ENCODE measurements at regions not wholly inside any gene's neighbourhood (a gene's known extent, or its start where the extent isn't known, plus 50 kb on each side); places are given as distances from the start of the nearest gene placed in this dataset.

GRCh38 chr7:49443515-49443914 is 329.9 kb upstream of the VWC2 start:
- WGBS = 75% methylated on average over 2 of the region's 2 CpGs
- H3K9ac ChIP-seq (ENCODE audit: low read depth in 1 of 2, low read length in 2 of 2) = no peak overlapping the region
- DNase-seq (ENCODE audit: low spot score) = no peak
- no peak overlapping the region for H3K27ac ChIP-seq (ENCODE audit: low read depth in 1 of 2, low read length in 2 of 2)
- no peaks in the 10 kb centered on the region for H3K9me3 ChIP-seq (ENCODE audit: control insufficient read depth in 4 of 4, low read length in 3 of 4)
- H3K27me3 ChIP-seq (ENCODE audit: control insufficient read depth in 4 of 4, insufficient read depth in 4 of 4, low read length in 3 of 4) = no peaks in the 10 kb centered on the region
- H3K36me3 ChIP-seq (ENCODE audit: control insufficient read depth in 4 of 4, insufficient read depth in 3 of 4, low read depth in 1 of 4, low read length in 3 of 4) = no peaks in the 10 kb centered on the region
- TF ChIP-seq JUND (IDR thresholded peaks at IDR 0.05) (no peak), FOXA2 (IDR thresholded peaks at IDR 0.05) (no peak), HNF4A (conservative IDR thresholded peaks at IDR 0.05) (no peak), TAF1 (conservative IDR thresholded peaks at IDR 0.05) (no peak), NR2F2 (IDR thresholded peaks at IDR 0.05) (no peak), GABPA (IDR thresholded peaks at IDR 0.05 in 1 of 2, conservative IDR thresholded peaks at IDR 0.05 in 1 of 2) (no peak), RAD21 (IDR thresholded peaks at IDR 0.05) (no peak), HNF4G (IDR thresholded peaks at IDR 0.05) (no peak)
- TF ChIP-seq, protein P1, sequence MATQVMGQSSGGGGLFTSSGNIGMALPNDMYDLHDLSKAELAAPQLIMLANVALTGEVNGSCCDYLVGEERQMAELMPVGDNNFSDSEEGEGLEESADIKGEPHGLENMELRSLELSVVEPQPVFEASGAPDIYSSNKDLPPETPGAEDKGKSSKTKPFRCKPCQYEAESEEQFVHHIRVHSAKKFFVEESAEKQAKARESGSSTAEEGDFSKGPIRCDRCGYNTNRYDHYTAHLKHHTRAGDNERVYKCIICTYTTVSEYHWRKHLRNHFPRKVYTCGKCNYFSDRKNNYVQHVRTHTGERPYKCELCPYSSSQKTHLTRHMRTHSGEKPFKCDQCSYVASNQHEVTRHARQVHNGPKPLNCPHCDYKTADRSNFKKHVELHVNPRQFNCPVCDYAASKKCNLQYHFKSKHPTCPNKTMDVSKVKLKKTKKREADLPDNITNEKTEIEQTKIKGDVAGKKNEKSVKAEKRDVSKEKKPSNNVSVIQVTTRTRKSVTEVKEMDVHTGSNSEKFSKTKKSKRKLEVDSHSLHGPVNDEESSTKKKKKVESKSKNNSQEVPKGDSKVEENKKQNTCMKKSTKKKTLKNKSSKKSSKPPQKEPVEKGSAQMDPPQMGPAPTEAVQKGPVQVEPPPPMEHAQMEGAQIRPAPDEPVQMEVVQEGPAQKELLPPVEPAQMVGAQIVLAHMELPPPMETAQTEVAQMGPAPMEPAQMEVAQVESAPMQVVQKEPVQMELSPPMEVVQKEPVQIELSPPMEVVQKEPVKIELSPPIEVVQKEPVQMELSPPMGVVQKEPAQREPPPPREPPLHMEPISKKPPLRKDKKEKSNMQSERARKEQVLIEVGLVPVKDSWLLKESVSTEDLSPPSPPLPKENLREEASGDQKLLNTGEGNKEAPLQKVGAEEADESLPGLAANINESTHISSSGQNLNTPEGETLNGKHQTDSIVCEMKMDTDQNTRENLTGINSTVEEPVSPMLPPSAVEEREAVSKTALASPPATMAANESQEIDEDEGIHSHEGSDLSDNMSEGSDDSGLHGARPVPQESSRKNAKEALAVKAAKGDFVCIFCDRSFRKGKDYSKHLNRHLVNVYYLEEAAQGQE (IDR thresholded peaks at IDR 0.05) = no peak
- no peaks in the 10 kb centered on the region for H3K4me1 ChIP-seq (ENCODE audit: control insufficient read depth in 4 of 4, insufficient read depth in 4 of 4, low read length in 3 of 4)
- H3K4me3 ChIP-seq (ENCODE audit: low read depth in 1 of 3, low read length in 3 of 3) = no peak overlapping the region

GRCh38 chr7:49453486-49453885 is 320.0 kb upstream of the VWC2 start:
- Histone ChIP-seq H3K4me3 (ENCODE audit: low read depth in 1 of 3, low read length in 3 of 3) (no peak overlapping the region), H3K4me1 (ENCODE audit: control insufficient read depth in 4 of 4, insufficient read depth in 4 of 4, low read length in 3 of 4) (no peaks in the 10 kb centered on the region), H3K9ac (ENCODE audit: low read depth in 1 of 2, low read length in 2 of 2) (no peak overlapping the region), H3K36me3 (ENCODE audit: control insufficient read depth in 4 of 4, insufficient read depth in 3 of 4, low read depth in 1 of 4, low read length in 3 of 4) (no peaks in the 10 kb centered on the region), H3K27me3 (ENCODE audit: control insufficient read depth in 4 of 4, insufficient read depth in 4 of 4, low read length in 3 of 4) (peaks cover 0 to 2% (median 0%) of the 10 kb centered on the region in 4 donors), H3K27ac (ENCODE audit: low read depth in 1 of 2, low read length in 2 of 2) (no peak overlapping the region), H3K9me3 (ENCODE audit: control insufficient read depth in 4 of 4, low read length in 3 of 4) (peaks cover 0 to 1% (median 0%) of the 10 kb centered on the region in 4 donors)
- no peak for DNase-seq (ENCODE audit: low spot score)
- TF ChIP-seq FOXA1 (IDR thresholded peaks at IDR 0.05) (no peak), RXRA (IDR thresholded peaks at IDR 0.05) (no peak), RAD21 (IDR thresholded peaks at IDR 0.05) (no peak), YY1 (IDR thresholded peaks at IDR 0.05) (no peak), CTCF (IDR thresholded peaks at IDR 0.05; ENCODE audit: low read depth, low read length, missing input control) (no peak), NR2F2 (IDR thresholded peaks at IDR 0.05) (no peak), JUND (IDR thresholded peaks at IDR 0.05) (no peak), EGR1 (IDR thresholded peaks at IDR 0.05; ENCODE audit: low read depth in 2 of 2) (no peak), HNF4A (conservative IDR thresholded peaks at IDR 0.05) (no peak), FOXA2 (IDR thresholded peaks at IDR 0.05) (no peak)
- TF ChIP-seq, protein P2, sequence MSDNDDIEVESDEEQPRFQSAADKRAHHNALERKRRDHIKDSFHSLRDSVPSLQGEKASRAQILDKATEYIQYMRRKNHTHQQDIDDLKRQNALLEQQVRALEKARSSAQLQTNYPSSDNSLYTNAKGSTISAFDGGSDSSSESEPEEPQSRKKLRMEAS (IDR thresholded peaks at IDR 0.05) = no peak
- TF ChIP-seq, protein P3, sequence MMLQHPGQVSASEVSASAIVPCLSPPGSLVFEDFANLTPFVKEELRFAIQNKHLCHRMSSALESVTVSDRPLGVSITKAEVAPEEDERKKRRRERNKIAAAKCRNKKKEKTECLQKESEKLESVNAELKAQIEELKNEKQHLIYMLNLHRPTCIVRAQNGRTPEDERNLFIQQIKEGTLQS (IDR thresholded peaks at IDR 0.05) = no peak
- TF ChIP-seq, protein P4, sequence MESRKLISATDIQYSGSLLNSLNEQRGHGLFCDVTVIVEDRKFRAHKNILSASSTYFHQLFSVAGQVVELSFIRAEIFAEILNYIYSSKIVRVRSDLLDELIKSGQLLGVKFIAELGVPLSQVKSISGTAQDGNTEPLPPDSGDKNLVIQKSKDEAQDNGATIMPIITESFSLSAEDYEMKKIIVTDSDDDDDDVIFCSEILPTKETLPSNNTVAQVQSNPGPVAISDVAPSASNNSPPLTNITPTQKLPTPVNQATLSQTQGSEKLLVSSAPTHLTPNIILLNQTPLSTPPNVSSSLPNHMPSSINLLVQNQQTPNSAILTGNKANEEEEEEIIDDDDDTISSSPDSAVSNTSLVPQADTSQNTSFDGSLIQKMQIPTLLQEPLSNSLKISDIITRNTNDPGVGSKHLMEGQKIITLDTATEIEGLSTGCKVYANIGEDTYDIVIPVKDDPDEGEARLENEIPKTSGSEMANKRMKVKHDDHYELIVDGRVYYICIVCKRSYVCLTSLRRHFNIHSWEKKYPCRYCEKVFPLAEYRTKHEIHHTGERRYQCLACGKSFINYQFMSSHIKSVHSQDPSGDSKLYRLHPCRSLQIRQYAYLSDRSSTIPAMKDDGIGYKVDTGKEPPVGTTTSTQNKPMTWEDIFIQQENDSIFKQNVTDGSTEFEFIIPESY (IDR thresholded peaks at IDR 0.05) = no peak
- 89% methylated on average over 16 of the region's 16 CpGs for WGBS

All from liver (tissue), 8 donors.